ENCODE measurements at regions not wholly inside any gene's neighbourhood (a gene's known extent, or its start where the extent isn't known, plus 50 kb on each side); places are given as distances from the start of the nearest gene placed in this dataset.

DNA sequence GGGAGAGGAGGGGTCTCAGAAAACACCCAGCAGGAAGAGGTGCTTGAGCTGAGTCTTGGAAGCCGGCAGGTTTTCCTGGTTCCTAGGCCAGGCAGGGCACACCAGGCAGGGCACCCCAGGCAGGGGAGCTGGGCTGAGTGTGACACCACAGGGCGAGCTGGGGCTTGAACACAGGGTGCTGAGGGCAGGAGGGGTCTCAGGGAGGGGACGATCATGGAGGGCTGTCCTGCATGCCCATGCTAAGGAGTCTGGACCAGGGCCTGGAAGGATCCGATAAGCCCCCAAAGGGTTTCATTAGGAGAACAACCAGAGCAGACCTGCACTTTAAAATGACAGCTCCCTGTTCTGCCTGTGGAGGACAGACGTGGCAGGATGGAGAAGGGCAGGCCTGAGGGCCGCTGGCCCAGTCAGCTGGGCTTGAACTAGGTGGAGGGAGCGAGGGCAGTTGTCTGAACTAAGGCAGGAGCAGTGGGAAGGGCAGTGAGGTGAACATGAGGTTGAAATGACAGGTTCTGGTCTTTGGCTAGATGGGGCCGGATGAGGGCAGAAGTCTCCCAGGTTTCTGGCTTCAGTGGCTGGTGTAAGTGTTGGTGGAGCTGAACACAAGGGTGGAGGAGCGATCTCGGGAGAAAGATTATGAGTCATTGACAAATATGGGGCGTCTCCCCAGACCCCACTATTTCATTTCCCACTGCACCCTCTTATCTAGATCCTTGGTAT, 171.0 kb upstream of the PZP start:
- Histone ChIP-seq H3K4me3 (ENCODE audit: low read depth, low read length, poor library complexity, severe bottlenecking) (no peak overlapping the region), H4K20me1 (ENCODE audit: insufficient read depth, low read length) (no peaks in the 10 kb centered on the region), H3K36me3 (ENCODE audit: insufficient read depth, low read length) (no peaks in the 10 kb centered on the region), H2AFZ (ENCODE audit: low read length) (no peak overlapping the region), H3K9me3 (ENCODE audit: low read length) (no peaks in the 10 kb centered on the region), H3K4me1 (ENCODE audit: insufficient read depth, low read length, poor library complexity, severe bottlenecking) (no peaks in the 10 kb centered on the region), H3K27ac (ENCODE audit: low read depth, low read length, poor library complexity, severe bottlenecking) (no peak overlapping the region), H3K9me2 (ENCODE audit: insufficient read depth, low read length) (no peaks in the 10 kb centered on the region), H3K79me2 (ENCODE audit: insufficient read depth, low read depth, low read length) (no peaks in the 10 kb centered on the region), H3K4me2 (ENCODE audit: low read length) (no peak overlapping the region)
- ChIA-PET CTCF (ENCODE audit: unreplicated experiment) (no interaction called here), POLR2A (interaction anchor here (0.6 to 1.1 kb wide), 2 partner anchors 14 to 434 kb away, joined by 3 read pairs; no protein-coding TSS in a partner anchor)
- intact Hi-C loops (cut with micrococcal nuclease; ENCODE audit: unreplicated experiment), result no loop called here
- no peak for DNase-seq (ENCODE audit: low spot score)
- TF ChIP-seq EZH2phosphoT487 (IDR thresholded peaks at IDR 0.05; ENCODE audit: borderline replicate concordance, low read depth, low read length), result no peak
- TF ChIP-seq, protein P1, sequence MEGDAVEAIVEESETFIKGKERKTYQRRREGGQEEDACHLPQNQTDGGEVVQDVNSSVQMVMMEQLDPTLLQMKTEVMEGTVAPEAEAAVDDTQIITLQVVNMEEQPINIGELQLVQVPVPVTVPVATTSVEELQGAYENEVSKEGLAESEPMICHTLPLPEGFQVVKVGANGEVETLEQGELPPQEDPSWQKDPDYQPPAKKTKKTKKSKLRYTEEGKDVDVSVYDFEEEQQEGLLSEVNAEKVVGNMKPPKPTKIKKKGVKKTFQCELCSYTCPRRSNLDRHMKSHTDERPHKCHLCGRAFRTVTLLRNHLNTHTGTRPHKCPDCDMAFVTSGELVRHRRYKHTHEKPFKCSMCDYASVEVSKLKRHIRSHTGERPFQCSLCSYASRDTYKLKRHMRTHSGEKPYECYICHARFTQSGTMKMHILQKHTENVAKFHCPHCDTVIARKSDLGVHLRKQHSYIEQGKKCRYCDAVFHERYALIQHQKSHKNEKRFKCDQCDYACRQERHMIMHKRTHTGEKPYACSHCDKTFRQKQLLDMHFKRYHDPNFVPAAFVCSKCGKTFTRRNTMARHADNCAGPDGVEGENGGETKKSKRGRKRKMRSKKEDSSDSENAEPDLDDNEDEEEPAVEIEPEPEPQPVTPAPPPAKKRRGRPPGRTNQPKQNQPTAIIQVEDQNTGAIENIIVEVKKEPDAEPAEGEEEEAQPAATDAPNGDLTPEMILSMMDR (conservative IDR thresholded peaks at IDR 0.05; ENCODE audit: low read length), result no peak
- BruUV-seq (replicated peaks), result no TSS peak

DNA sequence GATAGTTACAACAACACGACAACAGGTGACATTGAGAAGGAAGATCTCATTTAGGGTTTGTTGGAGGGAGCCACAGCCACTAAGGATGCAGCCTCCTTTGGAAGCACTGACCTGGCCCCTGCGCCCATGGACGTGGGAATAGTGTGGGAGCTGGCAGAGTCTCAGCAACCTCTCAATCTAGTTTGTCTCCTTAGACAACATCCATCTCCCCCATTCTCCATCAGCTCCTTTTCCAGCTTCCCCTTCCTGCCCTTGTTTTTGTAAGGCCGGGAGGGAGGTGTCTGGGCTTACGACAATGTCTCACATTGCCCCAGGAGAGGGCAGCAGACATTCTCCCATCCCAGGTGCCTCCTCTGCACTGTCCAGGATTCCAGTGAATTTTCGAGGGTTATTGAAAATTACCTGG, 170.2 kb upstream of the PZP start:
- no peaks in the 10 kb centered on the region for H3K36me3 ChIP-seq (ENCODE audit: insufficient read depth, low read length)
- no peak for TF ChIP-seq EZH2phosphoT487 (IDR thresholded peaks at IDR 0.05; ENCODE audit: borderline replicate concordance, low read depth, low read length)
- TF ChIP-seq, protein P1 (conservative IDR thresholded peaks at IDR 0.05; ENCODE audit: low read length), result peak; percentile 67
- intact Hi-C loops (cut with micrococcal nuclease; ENCODE audit: unreplicated experiment), result no loop called here
- DNase-seq (ENCODE audit: low spot score), result peak; percentile 25
- H3K27ac ChIP-seq (ENCODE audit: low read depth, low read length, poor library complexity, severe bottlenecking), result no peak overlapping the region
- no peaks in the 10 kb centered on the region for H3K4me1 ChIP-seq (ENCODE audit: insufficient read depth, low read length, poor library complexity, severe bottlenecking)
- ChIA-PET CTCF (ENCODE audit: unreplicated experiment) (no interaction called here), POLR2A (no interaction called here)
- no peak overlapping the region for H3K4me2 ChIP-seq (ENCODE audit: low read length)
- BruUV-seq (replicated peaks), result no TSS peak
- no peak overlapping the region for H2AFZ ChIP-seq (ENCODE audit: low read length)
- H4K20me1 ChIP-seq (ENCODE audit: insufficient read depth, low read length), result no peaks in the 10 kb centered on the region
- no peaks in the 10 kb centered on the region for H3K9me3 ChIP-seq (ENCODE audit: low read length)
- no peaks in the 10 kb centered on the region for H3K9me2 ChIP-seq (ENCODE audit: insufficient read depth, low read length)
- no peak overlapping the region for H3K4me3 ChIP-seq (ENCODE audit: low read depth, low read length, poor library complexity, severe bottlenecking)
- H3K79me2 ChIP-seq (ENCODE audit: insufficient read depth, low read depth, low read length), result no peaks in the 10 kb centered on the region

- CTCF ChIA-PET (ENCODE audit: unreplicated experiment), result no interaction called here
These were observed 164.0 kb upstream of the PZP start for GRCh38 chr12:9372202-9372601.

More at GRCh38 chr12:9372202-9372601, 164.0 kb upstream of the PZP start:
- no peaks in the 10 kb centered on the region for H3K79me2 ChIP-seq (ENCODE audit: insufficient read depth, low read depth, low read length)
- H4K20me1 ChIP-seq (ENCODE audit: insufficient read depth, low read length), result no peaks in the 10 kb centered on the region
- H3K36me3 ChIP-seq (ENCODE audit: insufficient read depth, low read length), result no peaks in the 10 kb centered on the region
- DNase-seq (ENCODE audit: low spot score), result peak; percentile 11
- TF ChIP-seq, protein P1 (conservative IDR thresholded peaks at IDR 0.05; ENCODE audit: low read length), result 0 out of 2 replicates have a peak, but pooled peaks have one; percentile 33
- TF ChIP-seq EZH2phosphoT487 (IDR thresholded peaks at IDR 0.05; ENCODE audit: borderline replicate concordance, low read depth, low read length), result no peak
- H2AFZ ChIP-seq (ENCODE audit: low read length), result no peak overlapping the region
- intact Hi-C loops (cut with micrococcal nuclease; ENCODE audit: unreplicated experiment), result no loop called here
- no peak overlapping the region for H3K4me2 ChIP-seq (ENCODE audit: low read length)
- no peaks in the 10 kb centered on the region for H3K9me2 ChIP-seq (ENCODE audit: insufficient read depth, low read length)
- POLR2A ChIA-PET, result interaction anchor here (0.6 to 1.0 kb wide), 4 partner anchors 10 to 485 kb away, joined by 3 to 4 read pairs (median 4); no protein-coding TSS in a partner anchor
- no peak overlapping the region for H3K4me3 ChIP-seq (ENCODE audit: low read depth, low read length, poor library complexity, severe bottlenecking)
- H3K9me3 ChIP-seq (ENCODE audit: low read length), result no peaks in the 10 kb centered on the region
- H3K27ac ChIP-seq (ENCODE audit: low read depth, low read length, poor library complexity, severe bottlenecking), result no peak overlapping the region
- BruUV-seq (replicated peaks), result no TSS peak
- no peaks in the 10 kb centered on the region for H3K4me1 ChIP-seq (ENCODE audit: insufficient read depth, low read length, poor library complexity, severe bottlenecking)
